ENCODE measurements at regions not wholly inside any gene's neighbourhood (a gene's known extent, or its start where the extent isn't known, plus 50 kb on each side); places are given as distances from the start of the nearest gene placed in this dataset.

- no peak overlapping the region for H3K4me3 ChIP-seq (replicated peaks; ENCODE audit: low read depth, low read length)
- TF ChIP-seq CTCF (IDR thresholded peaks at IDR 0.05; ENCODE audit: low read length, missing control alignments) = no peak
Measured at GRCh38 chr2:217086718-217087117, 226.9 kb upstream of the TNP1 start.

GRCh38 chr2:217086038-217086522, 226.2 kb upstream of the TNP1 start:
- no peak overlapping the region for H3K4me3 ChIP-seq (replicated peaks; ENCODE audit: low read depth, low read length)
- DNase-seq (ENCODE audit: low read depth) = no peak
- no peak for TF ChIP-seq CTCF (IDR thresholded peaks at IDR 0.05; ENCODE audit: low read length, missing control alignments)

More at GRCh38 chr2:217086718-217087117, 226.9 kb upstream of the TNP1 start:
- DNase-seq (ENCODE audit: low read depth) = no peak

DNA sequence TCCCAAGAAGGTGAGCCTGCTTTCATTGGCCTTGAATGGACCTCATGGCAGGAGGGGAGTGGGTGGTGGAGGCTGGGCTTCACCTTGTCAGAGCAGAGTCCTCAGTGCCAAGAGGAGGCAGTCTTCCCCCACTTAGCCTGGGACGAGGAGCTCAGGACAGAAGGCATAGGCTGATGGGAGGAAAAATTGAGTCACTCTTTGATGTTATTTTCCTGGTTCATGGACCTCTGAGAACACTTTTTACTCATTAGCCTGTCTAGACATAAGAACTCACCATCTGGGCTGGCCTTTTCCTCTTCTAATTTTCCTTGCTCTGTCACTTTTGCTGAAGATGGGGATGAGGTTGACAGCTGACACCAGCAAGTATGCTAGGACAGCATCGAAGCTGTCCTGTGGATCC, 225.7 kb upstream of the TNP1 start:
- no peak for TF ChIP-seq CTCF (IDR thresholded peaks at IDR 0.05; ENCODE audit: low read length, missing control alignments)
- H3K4me3 ChIP-seq (replicated peaks; ENCODE audit: low read depth, low read length) = no peak overlapping the region
- DNase-seq (ENCODE audit: low read depth) = no peak

DNA sequence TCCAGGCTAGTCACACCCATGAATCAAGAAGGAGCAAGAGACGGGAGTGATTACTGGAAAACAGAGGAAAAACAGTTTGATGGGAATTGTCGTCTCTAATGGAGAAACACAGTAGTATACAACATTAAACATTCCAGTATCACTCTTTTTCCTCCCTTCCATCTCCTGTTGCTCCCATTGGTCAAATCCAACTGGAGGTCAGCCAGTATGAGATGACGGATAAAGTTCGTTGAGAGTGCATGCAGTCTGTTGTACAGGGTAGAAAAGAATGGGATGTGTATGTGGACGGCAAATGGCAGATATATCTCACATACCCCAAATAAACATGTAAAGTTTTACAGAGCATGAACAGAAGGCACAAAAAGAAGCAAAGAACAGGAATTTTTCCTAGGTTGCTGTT, 221.9 kb upstream of the TNP1 start:
- TF ChIP-seq CTCF (IDR thresholded peaks at IDR 0.05; ENCODE audit: low read length, missing control alignments) = no peak
- H3K4me3 ChIP-seq (replicated peaks; ENCODE audit: low read depth, low read length) = no peak overlapping the region
- no peak for DNase-seq (ENCODE audit: low read depth)

- H3K4me3 ChIP-seq (replicated peaks; ENCODE audit: low read depth, low read length) = no peak overlapping the region
- no peak for TF ChIP-seq CTCF (IDR thresholded peaks at IDR 0.05; ENCODE audit: low read length, missing control alignments)
- DNase-seq (ENCODE audit: low read depth) = no peak
Measured at GRCh38 chr2:217079165-217079564, 219.3 kb upstream of the TNP1 start.

DNA sequence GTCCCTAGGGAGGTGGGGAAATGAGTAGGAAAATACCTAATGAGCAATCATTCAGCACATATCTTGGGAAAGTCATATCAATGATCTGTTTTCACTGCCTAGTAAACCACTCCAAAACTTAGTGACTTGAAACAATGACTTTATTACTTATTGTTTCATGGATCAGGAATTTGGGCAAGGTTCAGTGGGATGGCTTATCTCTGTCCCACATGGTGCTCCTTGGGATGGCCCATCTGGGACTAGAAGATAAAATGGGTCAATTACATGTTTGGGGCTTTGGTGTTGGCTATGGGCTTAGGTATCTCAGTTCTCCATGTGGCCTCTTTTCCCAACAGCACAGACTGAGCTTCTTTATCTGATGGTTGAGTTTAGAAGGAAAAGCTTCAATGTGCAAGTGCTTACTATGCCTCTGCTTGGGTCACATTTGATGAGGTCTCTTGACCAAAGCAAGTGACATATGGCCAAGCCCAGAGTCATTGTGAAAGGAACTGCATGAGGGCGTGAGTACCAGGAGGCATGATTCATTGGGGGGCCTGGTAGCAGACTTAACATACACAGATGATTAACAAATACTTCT, 218.1 kb upstream of the TNP1 start:
- no peak for DNase-seq (ENCODE audit: low read depth)
- no peak for TF ChIP-seq CTCF (IDR thresholded peaks at IDR 0.05; ENCODE audit: low read length, missing control alignments)
- no peak overlapping the region for H3K4me3 ChIP-seq (replicated peaks; ENCODE audit: low read depth, low read length)

DNA sequence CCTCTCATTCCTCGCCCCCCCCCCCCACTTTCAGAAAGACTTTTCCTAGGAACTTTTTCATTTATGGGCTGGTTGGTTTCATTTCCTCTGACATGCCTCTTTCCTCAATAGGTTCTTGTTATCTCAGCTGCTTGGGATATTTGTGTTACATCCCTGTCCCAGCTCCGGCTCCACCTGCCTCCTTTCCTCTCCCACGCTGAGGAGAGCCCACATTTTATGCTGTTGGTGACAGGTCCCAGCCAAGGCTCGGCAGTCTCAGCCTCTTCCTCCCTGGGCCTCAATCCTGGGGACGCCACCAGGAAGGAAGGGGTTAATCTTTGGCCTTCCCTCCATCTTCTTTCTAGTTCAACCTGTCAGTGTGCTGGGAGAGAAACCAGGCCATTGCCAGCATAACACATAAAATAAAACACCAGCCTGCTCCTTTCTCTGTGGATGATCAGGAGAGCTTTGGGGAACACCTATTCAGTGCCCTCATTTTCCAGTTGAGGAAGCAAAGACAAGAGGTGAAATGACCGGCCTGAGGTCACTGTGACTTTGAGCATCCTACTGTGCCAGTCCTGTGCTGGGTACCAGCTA, 216.9 kb upstream of the TNP1 start:
- DNase-seq (ENCODE audit: low read depth) = no peak

More for the DNA sequence above, 216.9 kb upstream of the TNP1 start:
- TF ChIP-seq CTCF (IDR thresholded peaks at IDR 0.05; ENCODE audit: low read length, missing control alignments) = no peak
- no peak overlapping the region for H3K4me3 ChIP-seq (replicated peaks; ENCODE audit: low read depth, low read length)

Measured in fibroblast of pulmonary artery (primary cell).